Left cardiac atrium (tissue), 4 donors: ENCODE measurements at regions not wholly inside any gene's neighbourhood (a gene's known extent, or its start where the extent isn't known, plus 50 kb on each side); places are given as distances from the start of the nearest gene placed in this dataset.

ENCODE experiments used
- ATAC-seq, 2 donors: fragments of 200-7000 bp; cut with Tn5 transposase; one replicate each; pipeline ENCODE4 v1.9.1; 2020; ENCODE audit warnings: mild to moderate bottlenecking in 2 of 2, moderate library complexity in 2 of 2
- DNase-seq: peaks from one replicate; pipeline ENCODE4 v3.0.0-alpha.2; 2020
- intact Hi-C, 2 donors: fragments of 100-400 bp; cut with DNase I; formaldehyde crosslinking; loops; one replicate each; pipeline versions ENCODE4 v1.14.1 to v1.15.1; 2022 to 2023
- donor health status: DM: no; HTN: yes; CAD: no.
- donor health status: DM: no; HTN: yes; CAD: no; lungs with severe emphysema.
- donor health status: DM: yes; HTN: yes; CAD: no.
- donor health status: Dilated cardiomyopathy.

DNA sequence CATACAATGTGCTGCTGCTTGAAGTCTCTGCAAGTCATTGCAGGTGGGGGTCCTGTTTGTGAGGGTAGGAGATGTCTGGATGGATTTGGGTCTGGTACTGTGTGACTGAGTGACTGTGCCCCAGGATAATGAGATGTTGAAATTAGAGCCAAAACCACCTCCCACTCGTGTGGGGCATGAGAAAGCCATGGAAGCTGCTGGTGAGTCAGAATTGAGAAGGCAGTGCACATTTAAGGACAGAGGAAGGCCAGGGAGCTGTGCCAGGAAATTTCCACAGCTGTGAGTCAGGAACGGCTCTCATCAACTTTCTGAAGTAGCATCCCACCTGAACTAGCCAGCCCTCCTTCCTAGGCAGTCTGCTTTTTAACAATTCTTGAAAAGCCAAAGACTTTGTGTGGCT is 229.8 kb downstream of the DRD1 start:
- DNase-seq (peak; percentile 56), ATAC-seq (peak in 1 of 2 donors; percentile 90)
- intact Hi-C loops, result no loop called here

DNA sequence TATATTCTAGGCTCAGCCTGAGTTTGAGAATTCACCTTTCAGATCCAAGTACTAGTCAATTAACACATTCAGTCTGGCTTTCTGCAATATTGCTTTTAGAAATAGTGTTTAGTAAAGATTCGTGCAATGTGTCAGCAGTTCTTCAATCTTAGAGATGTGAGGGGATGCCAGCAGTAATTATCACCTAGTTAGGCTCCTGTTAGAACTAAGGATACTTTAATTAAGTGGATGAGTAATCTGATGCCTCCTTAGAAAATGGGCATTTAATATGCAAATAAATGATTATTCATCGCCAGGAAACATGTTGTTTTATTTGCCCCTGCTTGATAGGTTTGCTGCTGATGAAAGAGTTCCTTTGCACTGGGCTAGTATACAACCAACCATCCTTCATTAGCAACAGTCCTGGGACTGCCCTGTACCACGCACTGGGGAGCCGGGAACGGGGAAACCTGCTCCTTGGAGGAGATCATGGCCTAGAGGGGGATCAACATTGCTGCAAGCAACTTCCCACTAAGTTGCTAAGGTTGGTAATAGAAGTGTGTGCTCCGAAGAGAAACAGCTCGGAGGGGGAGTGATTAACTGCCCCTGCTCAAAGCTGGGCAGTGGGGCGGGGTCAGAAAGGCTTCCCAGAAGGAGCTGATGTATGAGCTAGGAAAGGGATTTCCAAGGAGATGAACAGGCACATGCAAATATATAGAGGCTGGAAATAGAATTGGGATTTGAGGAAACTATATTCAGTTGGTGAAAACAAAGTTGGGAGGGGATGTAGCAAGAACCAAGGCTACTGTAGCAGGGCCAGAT is 231.8 kb downstream of the DRD1 start:
- DNase-seq (no peak), ATAC-seq (no peak)
- intact Hi-C loops, result no loop called here

DNA sequence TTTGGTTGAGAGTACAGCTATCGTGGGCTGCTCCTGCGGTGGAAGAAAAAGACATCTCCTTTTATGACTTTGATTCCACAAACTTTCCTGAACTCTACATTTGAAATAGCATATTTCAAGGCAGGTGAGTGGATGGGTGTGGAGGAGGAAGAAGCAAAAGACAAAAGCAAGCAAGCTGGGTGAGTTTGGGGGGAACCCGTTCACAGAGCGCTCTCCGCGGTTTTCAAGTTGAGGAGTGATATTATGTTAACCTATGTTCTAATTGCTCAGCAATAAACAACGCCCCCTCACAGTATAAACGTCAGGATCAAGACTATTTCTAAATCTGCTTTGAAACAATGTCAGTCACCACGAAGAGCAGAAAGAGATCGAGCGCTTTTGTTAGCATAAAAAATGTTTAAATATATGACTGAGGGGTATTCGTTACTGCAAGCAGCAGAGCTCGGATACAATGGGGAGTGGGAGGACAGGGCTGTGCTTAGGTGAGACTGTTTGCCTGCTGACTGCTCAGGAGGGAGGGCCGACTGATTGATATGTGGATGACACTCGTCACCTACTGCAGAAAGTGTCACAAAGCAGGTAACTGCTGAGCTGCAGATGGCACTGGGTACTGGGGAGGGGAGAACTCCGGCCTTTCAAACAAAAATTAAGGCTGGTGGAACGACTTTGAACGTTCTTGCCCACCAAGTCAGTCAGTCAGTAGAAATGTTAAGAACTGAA is 236.5 kb downstream of the DRD1 start:
- intact Hi-C loops, result no loop called here
- DNase-seq (no peak), ATAC-seq (no peak)

DNA sequence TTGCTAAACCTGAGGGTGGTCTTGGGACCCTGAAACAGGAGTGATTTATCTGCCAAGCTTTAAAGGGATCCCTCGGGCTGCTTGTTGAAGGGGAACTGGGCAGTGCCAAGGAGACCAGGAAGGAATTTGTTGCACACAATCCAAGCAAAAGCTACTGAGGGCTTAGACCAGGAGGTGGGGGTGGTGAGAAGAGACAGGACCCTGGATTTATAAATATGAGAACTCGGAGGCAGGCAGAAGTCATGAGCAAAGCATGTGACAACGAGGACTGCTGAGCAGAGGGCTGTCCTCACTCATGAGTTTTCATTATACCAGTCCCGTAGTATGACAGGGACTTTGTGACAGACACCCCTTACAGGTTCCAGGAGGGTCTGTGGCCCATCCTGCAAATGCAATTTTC is 237.3 kb downstream of the DRD1 start:
- DNase-seq (no peak), ATAC-seq (no peak)
- intact Hi-C loops, result no loop called here

DNA sequence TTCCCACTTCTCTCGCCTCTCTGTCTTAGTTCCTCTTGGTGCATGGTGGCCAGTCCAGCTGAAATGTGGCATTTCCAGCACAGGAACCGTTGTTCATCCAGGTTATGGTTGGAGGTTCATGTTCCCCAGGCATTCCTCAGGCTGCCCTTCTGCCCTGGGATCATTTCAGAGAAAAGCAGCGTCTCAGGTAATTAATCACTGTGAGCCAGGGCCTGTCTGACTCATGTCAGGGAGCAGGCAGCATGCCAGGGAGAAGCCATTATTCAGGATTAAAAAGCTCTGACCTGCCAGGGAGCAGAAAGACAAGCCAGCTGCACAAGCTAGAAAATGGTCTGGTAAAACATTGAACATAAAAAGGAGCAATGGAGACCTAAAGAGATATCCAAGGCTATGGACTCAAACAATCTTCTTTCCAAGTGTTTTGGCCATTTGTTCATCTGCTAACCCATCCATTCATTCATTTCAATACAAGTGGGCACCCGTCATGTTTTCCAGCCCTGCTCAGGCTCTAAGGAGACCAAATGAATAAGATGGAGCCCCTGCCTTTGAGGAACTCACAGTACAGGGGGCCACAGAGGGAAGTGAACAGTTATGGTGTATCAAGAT is 241.4 kb downstream of the DRD1 start:
- intact Hi-C loops, result no loop called here
- ATAC-seq, result peak in 1 of 2 donors; percentile 69
- no peak for DNase-seq

DNA sequence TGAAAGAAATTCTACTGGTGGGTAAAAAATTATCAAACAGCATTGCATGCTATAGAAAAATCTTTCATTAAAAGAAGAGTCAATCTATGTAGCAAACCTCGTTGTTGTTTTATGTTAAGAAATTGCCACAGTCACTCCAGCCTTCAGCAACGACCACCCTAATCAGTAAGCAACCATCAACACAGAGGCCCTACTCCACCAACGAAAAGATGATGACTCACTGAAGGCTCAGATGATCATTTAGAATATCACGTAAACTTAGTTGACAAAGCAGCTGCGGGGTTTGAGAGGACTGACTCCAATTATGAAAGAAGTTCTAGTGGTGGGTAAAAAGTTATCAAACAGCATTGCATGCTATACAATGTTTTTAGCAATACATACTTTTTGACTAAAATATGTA is 242.6 kb downstream of the DRD1 start:
- ATAC-seq (no peak), DNase-seq (no peak)
- intact Hi-C loops, result no loop called here

DNA sequence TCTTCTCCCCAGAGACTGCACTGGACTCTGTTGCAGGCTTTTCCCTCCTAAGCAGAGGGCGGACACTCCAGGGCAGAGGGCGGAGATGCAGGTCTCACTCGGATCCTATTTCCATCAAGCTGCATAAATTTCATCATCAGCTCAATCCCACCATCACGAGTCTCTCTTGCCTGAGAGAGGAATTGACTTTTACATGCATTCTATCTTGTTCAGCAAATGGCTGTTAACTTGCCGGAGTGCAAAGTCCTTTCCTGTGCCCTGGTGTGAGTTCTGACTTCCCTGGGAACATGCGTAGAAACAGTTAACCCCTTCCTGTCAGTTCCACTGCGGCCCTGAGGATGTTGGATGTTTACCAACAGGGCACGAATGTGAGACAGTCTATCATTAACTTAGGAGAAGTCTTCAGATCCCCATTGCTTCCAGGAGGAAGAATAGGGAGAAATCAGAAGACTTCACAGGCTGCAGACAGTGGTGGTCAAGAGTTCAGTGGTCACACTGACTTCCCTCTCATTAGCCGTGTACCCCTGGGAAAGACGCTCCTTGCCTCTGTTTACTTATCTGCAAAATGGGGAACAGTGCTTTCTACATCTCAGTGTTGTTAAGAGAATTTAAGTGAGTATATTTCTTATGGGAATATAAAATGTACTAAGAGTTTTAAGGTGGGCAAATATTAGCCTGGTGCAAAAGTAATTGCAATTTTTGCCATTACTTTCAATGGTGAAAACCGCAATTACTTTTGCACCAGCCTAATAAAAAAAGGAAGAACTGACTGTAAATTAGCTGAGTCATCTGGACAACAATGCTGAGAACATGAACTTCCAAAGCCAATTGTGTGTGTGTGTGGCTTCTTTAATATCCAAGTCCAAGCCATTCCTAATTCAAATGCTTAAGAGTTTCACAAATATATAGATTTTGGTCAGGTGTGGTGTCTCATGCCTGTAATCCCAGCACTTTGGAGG is 248.0 kb downstream of the DRD1 start:
- peak in 1 of 2 donors; percentile 30 for ATAC-seq
- DNase-seq, result no peak
- intact Hi-C loops, result no loop called here

DNA sequence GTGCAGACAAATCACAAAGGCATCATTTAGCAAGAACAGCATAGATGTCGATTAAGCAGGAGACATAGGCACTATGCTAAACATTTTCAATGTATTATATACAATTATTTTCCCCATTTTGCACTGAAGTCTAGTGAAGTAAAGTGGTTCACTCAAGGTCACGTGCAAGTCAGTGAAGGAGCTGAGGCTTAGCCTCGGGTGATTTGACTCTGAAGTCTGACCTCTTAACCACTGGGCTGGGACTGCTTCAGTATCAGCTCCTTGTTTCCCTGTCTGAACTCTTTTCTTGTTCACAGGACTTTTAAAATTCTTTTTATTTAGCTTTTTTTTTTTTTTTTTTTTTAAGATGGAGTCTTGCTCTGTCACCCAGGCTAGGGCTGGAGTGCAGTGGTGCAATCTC is 262.7 kb downstream of the DRD1 start:
- ATAC-seq (no peak), DNase-seq (no peak)
- intact Hi-C loops, result no loop called here

DNA sequence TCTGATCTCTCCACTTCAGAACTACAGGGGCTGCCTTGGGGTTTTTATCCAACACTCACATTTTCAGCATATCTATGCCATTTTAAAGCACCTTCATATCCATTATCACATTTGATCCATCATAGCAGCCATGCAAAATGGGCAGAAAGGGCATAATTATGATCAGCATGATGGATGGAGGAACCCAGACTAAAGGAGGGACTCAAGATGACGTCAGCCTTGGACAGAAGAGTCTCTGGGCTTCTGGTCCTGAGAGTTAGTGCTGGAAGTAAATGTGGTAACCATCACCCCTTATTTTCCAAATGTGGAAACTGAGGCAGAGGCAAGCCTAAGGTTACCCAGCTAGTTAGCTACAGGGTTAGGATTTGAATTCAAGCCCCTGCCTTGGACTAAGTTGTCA is 273.1 kb downstream of the DRD1 start:
- DNase-seq, result no peak
- ATAC-seq, result no peak
- intact Hi-C loops, result no loop called here

DNA sequence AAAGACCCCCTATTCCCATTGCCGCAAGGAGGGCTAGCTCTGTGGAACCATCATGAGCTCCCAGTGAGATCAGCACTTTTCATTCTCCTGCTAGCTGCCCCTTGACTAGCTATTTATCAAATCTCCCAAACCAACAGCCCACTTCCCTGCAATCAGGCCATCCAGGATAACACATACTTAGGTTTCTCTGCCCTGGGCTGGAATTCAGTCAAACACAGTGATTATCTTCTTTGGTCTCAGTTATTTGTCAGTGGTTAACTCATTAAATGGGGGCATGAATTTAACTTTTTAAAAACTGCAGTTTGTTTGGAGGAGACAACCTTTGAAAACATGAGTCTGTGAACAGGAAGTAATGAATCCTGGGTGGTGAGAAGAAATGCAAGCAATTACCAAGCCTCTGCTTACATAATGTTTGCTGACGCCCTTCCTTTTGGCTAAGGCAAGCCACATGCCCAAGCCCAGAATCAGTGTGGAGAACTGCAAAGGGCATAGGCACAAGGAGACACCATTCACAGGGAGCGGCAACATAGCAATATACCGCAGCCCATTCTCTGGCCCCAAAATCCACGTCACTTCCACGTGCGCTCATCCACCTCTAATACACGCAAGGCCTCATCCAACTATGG is 275.0 kb downstream of the DRD1 start:
- intact Hi-C loops, result no loop called here
- no peak for ATAC-seq
- DNase-seq, result no peak

DNA sequence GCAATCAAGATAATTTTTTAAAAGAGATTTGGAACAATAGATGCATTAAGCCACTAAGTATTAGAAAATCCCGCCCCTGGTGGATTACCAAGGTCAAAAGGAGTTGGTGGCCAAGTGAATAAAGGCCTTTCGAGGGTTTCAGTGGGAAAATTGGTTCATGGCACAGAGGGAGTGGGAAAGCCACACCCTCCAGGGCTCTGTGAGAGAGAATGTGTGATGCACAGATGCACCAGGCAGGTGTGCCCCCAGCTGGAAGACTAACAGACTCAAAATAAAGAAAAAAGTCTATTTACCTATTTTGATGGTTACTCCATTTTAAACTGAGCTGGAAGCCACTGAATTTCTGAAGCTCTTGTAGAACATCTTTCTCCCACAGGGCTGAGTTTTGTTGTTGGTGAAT is 278.0 kb downstream of the DRD1 start:
- DNase-seq (no peak), ATAC-seq (no peak)
- intact Hi-C loops, result no loop called here

DNA sequence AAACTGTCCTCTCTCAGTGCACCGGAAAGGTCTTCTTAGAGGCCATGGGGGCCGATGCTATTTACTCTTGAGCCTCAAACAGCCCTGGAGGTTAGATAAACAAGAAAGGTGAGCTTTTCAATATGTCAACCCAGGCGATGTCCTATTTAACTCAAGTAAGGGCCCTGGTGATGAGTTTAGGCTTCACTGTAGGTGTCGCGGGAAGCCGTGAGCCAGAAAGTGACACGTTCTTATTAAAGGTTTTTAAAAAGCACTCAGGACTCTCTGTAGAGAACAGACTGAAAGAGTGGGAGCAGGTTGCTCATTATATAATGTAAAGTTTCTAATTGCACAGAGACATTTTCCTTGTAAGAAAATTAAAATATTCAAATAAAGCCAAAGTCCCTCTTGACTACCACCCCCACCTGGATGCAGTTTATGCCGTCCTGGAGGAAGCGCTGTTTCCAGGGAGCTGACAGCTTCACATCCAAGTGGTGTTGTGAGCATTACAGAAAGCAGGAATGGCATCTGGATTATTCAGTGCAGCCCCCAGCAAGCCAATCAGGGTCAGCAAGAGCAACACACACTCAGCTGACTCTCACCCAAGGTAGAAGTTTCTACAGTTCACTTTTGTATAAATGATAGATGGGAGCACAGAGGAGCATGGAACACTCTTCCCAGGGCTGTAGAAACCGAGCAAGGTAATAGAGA is 280.3 kb downstream of the DRD1 start:
- ATAC-seq, result no peak
- intact Hi-C loops, result no loop called here
- no peak for DNase-seq

DNA sequence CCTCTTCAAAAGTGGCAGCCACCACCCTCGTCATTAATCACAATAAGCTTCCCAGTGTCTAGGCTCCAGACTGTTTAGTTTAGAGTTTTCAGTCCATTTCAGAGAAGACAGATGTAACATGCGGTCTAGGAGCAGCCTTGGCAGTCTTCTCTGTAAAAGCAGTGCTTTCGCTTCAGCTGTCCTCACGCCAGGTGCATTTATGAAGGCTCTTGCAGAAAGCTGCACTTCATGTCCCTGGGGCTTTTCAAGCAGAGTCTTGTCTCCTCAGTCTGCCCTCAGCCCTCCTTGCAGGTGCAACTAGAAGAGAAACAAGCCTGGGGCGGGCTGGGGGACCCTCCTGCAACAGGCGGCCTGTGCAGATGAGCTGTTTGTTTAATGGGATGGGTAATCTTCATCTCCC is 281.9 kb downstream of the DRD1 start:
- DNase-seq, result no peak
- ATAC-seq, result no peak
- intact Hi-C loops, result no loop called here

DNA sequence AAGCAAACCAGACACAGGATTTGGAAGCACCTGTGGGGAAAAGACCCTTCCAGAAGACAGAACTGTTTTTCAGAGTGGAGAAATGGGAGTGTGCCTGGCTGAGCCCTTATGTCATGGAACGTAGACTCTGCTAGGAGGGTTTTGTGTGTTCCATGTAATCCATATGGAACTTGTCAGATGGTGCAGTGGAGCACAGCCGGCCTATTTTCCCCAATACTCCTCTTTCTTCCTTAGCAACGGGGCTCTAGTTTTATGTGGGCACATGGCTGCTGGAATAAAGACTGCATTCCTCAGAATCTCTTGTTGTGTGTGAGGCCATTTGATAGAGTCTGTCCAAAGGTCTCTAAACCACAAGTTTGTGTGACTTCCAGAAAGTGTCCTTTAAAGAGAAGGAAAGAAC is 284.0 kb downstream of the DRD1 start:
- ATAC-seq (no peak), DNase-seq (no peak)
- intact Hi-C loops, result no loop called here

DNA sequence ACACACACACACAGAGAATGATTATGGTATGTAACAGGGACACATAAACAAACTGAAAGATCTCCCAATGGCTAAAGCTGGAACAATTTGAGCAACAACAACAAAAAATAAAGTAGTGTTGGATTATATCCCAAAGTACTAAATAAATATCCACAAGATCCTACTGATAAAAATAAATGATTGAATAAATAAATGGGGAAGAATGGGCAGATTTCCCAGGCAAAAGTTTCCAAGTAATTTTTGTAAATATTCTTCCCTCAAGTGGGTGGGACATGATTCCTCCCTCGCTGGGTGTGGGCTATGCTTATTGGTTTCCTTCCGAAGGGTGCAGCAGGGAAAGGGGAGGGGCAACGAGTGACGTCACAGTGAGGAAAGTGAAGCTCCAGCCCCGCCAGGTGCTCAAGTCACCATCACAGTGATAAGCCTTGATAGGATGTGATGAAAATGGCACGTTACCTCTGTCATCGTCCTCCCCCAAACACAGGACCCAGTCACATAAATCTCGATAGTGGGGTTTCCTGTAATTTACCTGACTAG is 295.3 kb downstream of the DRD1 start:
- no peak for ATAC-seq
- no peak for DNase-seq
- intact Hi-C loops, result no loop called here

DNA sequence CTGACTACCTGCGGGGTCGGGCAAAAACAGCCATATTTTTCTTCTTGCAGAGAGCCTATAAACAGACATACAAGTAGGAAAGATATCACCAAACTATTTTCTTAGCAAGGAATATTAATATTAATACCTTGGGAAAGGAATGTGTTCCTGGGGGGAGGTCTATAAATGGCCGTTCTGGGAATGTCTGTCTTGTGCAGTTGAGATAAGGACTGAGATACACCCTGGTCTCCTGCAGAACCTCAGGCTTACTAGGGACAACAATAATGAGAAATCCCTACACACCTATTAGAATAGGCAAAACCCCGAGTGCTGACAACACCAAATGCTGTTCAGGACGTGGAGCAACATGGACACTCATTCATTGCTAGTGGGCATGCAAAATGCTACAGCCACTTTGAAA is 297.2 kb downstream of the DRD1 start:
- no peak for ATAC-seq

DNA sequence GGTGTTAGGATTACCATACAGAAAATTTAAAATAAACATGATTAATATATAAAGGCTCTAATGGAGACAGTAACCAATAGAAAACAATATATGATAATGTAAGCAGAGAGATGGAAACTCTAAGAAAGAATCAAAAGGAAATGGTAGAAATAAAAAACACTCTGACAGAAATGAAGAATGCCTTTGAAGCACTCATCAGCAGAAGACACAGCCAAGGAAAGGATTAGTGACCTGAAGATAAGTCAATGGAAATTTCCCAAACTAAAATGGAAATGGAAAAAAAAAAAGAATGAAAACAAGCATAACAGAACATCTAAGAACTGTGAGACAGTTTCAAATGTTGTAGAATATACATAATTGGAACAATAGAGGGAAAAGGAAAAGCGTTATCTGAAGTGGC is 302.6 kb downstream of the DRD1 start:
- DNase-seq (no peak), ATAC-seq (no peak)
- intact Hi-C loops, result no loop called here

More for the DNA sequence above, 297.2 kb downstream of the DRD1 start:
- intact Hi-C loops, result no loop called here
- no peak for DNase-seq

DNA sequence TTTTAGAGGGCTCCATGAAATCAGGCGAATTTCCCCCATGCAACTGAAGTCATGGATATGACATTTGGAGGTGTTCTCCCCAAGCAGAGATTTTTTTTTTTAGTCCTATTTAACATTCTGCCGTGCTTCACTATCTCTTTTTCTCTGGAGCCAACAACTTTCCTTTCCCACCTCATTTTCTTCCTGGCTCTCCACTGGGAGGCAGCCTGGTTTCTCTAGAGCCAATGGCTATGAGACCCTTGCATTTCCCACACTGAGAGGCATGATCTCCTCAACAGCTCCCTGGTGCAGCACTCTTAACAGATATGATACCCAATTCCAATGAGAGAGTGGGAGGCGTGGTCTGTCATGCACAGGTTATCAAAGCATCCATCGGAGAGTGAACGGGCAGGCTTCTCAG is 310.8 kb downstream of the DRD1 start:
- DNase-seq (no peak), ATAC-seq (no peak)
- intact Hi-C loops, result no loop called here
